ENCODE measurements at regions not wholly inside any gene's neighbourhood (a gene's known extent, or its start where the extent isn't known, plus 50 kb on each side); places are given as distances from the start of the nearest gene placed in this dataset.
"Not testable (repeated sequence)": the region's sequence is repeated elsewhere in the genome, so short reads cannot be mapped to it uniquely, and the experiment has no call there.

DNA sequence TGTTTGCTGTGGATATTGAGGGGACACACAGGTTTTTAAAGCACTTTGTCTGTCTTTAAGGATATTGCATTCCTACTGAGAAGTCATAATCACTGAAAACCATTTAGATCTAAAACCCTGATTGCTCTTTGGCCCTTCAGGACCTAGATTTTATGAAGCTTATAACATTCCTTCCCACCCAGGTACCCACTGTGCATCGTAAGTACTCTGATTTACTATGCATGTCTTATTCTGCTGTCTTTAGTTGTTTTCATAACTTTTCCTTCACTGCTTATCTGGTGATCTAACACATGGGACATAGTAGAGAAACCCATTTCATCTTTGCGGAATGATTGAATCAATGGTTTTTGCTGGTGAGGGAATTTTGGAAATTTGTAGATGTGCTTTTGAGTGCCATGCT is 247.0 kb upstream of the RARB start:
- no peak overlapping the region for H3K4me3 ChIP-seq (ENCODE audit: low read depth, low read length)
- in situ Hi-C loops (cut with HindIII; ENCODE audit: low sequenced_read_pairs) = no loop called here
- no peak for DNase-seq (ENCODE audit: low read depth, low spot score)
- TF ChIP-seq, protein P1, sequence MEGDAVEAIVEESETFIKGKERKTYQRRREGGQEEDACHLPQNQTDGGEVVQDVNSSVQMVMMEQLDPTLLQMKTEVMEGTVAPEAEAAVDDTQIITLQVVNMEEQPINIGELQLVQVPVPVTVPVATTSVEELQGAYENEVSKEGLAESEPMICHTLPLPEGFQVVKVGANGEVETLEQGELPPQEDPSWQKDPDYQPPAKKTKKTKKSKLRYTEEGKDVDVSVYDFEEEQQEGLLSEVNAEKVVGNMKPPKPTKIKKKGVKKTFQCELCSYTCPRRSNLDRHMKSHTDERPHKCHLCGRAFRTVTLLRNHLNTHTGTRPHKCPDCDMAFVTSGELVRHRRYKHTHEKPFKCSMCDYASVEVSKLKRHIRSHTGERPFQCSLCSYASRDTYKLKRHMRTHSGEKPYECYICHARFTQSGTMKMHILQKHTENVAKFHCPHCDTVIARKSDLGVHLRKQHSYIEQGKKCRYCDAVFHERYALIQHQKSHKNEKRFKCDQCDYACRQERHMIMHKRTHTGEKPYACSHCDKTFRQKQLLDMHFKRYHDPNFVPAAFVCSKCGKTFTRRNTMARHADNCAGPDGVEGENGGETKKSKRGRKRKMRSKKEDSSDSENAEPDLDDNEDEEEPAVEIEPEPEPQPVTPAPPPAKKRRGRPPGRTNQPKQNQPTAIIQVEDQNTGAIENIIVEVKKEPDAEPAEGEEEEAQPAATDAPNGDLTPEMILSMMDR (IDR thresholded peaks at IDR 0.05; ENCODE audit: low read depth, low read length) = no peak

DNA sequence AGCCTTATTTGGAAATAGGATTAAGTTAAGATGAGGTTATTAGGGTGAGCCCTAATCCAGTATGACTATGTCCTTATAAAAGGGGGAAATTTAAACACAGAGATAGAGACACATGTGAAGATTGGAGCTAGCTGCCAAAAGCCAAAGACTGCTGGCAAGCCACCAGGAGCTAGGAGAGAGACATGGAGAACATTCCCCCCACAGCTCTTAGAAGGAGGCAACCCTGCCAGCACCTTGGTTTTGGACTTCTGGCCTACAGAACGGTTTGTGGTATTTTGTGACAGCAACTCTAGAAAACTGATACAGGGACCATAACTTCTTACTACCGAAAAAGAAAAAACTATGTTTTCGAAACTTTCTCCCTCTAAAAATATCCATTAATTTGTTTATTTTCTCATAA is 245.3 kb upstream of the RARB start:
- TF ChIP-seq, protein P1 (IDR thresholded peaks at IDR 0.05; ENCODE audit: low read depth, low read length) = no peak
- DNase-seq (ENCODE audit: low read depth, low spot score) = no peak
- no peak overlapping the region for H3K4me3 ChIP-seq (ENCODE audit: low read depth, low read length)
- in situ Hi-C loops (cut with HindIII; ENCODE audit: low sequenced_read_pairs) = no loop called here

DNA sequence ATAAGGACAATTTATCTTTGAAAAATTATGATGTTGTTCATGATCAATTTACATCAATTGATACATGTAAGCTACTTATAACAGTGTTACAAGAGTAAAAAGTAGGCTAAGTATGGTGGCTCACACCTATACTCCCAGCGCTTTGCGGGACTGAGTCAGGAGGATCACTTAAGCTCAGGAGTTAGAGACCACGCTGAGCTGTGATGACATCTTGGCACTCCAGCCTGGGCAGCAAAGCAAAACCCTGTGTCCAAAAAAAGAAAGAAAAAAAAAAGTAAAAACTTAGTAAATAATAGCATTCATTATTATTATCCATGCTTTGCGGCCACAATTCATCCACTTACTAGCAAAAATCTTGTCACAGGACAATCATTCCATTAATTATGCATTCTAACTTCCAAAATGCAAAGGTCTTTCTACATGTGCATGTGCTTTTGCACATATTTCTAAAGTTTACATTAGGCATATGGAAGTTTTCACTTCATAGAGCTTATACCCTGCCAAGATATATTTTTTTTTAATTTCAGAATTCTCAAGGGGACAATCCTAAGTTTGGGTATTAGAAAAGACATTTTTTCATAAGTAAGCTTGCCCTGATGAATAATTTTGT is 243.3 kb upstream of the RARB start:
- in situ Hi-C loops (cut with HindIII; ENCODE audit: low sequenced_read_pairs) = no loop called here
- no peak overlapping the region for H3K4me3 ChIP-seq (ENCODE audit: low read depth, low read length)
- DNase-seq (ENCODE audit: low read depth, low spot score) = no peak
- TF ChIP-seq, protein P1 (IDR thresholded peaks at IDR 0.05; ENCODE audit: low read depth, low read length) = no peak

DNA sequence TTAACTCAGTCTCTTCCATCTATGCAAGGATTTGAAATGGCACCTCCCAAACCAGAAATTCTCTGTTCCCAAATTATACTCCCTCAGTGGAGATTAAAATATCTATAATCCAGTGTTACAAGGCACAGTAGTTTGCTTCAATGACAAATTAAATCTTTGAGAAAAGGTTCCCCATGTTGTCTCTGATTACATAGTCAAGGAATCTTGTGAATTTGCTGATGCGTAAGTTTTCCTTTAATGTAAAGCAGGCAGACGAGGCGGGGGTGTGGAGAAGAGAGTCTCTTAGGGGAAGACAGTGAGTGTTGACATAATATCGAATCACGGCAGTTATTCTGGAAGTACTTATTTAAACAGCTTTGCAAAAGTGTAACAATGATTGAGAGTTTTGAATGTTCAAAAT is 236.4 kb upstream of the RARB start:
- TF ChIP-seq, protein P1 (IDR thresholded peaks at IDR 0.05; ENCODE audit: low read depth, low read length) = no peak
- DNase-seq (ENCODE audit: low read depth, low spot score) = peak; percentile 9
- H3K4me3 ChIP-seq (ENCODE audit: low read depth, low read length) = no peak overlapping the region
- in situ Hi-C loops (cut with HindIII; ENCODE audit: low sequenced_read_pairs) = no loop called here

DNA sequence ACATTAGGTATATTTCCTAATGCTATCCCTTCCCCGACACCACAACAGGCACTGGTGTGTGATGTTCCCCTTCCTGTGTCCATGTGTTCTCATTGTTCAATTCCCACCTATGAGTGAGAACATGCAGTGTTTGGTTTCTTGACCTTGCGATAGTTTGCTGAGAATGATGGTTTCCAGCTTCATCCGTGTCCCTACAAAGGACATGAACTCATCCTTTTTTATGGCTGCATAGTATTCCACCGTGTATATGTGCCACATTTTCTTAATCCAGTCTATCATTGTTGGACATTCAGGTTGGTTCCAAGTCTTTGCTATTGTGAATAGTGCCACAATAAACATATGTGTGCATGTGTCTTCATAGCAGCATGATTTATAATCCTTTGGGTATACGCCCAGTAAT is 228.5 kb upstream of the RARB start:
- H3K4me3 ChIP-seq (ENCODE audit: low read depth, low read length); DNase-seq (ENCODE audit: low read depth, low spot score); in situ Hi-C loops (cut with HindIII; ENCODE audit: low sequenced_read_pairs): not testable (repeated sequence)

DNA sequence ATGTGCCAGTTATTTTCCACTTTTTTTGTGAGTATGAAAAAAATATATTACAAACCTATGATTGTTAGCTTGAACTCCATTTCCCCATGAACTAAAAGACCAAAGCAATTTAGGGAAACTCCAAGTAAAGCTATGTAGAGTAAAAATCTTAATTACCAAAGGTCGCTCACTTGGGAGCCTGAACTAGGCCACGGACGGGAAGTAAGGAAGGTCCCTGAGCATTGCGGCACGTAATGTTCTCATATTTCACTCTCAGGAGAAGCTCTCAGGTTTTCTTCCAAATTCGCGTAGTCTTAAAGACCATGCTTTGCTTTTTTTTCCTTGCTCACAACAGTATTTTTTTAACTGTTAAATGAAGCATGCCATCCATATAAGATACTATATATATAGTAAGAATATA is 215.3 kb upstream of the RARB start:
- TF ChIP-seq, protein P1 (IDR thresholded peaks at IDR 0.05; ENCODE audit: low read depth, low read length) = no peak
- no peak overlapping the region for H3K4me3 ChIP-seq (ENCODE audit: low read depth, low read length)
- in situ Hi-C loops (cut with HindIII; ENCODE audit: low sequenced_read_pairs) = no loop called here
- no peak for DNase-seq (ENCODE audit: low read depth, low spot score)

DNA sequence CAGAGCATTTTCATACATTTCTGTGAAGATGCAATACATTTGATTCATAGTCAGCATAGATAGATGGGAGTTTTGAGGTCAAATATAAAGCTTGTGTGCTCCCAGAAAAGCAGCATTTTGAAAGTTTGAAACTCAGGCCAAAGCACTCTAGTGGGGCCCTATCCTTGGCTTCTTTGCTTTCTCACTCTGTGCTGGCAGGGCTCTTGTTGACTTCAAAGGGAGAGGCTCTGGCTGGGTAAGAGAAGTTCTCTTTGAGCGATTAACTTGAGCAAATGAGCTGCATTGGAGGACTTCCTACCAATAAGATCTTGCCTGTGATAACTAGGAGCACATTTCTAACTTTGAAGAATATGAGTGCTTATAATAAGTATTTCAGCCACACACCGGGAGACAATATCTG is 214.0 kb upstream of the RARB start:
- TF ChIP-seq, protein P1 (IDR thresholded peaks at IDR 0.05; ENCODE audit: low read depth, low read length) = no peak
- in situ Hi-C loops (cut with HindIII; ENCODE audit: low sequenced_read_pairs) = no loop called here
- no peak for DNase-seq (ENCODE audit: low read depth, low spot score)
- H3K4me3 ChIP-seq (ENCODE audit: low read depth, low read length) = no peak overlapping the region

Data from astrocyte of the spinal cord (primary cell).